ENCODE measurements at regions not wholly inside any gene's neighbourhood (a gene's known extent, or its start where the extent isn't known, plus 50 kb on each side); places are given as distances from the start of the nearest gene placed in this dataset.

DNA sequence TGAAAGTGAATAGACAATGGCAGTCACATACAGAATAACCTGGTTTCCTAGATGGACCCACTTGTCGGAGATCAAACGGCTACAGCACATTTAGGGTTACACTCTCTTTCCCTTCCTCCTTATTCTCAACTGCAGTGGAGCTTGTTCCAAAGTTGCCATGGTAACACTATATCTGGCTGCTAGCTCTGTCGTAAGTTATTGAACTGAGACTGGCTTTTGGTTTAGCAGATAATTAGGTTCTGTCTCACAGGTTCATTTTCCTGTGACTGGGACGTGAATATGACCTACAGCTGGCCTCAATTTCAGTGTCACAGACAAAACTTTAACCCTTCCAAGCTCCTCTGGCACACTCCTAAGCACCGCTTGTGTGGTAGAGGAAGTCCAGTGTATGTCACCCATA, 875.8 kb downstream of the USP25 start:
- in situ Hi-C loops (cut with MboI; ENCODE audit: low pct_unique_long_range_greater_than_20kb, low sequenced_read_pairs, unreplicated experiment) = no loop called here
- TF ChIP-seq, protein P1, sequence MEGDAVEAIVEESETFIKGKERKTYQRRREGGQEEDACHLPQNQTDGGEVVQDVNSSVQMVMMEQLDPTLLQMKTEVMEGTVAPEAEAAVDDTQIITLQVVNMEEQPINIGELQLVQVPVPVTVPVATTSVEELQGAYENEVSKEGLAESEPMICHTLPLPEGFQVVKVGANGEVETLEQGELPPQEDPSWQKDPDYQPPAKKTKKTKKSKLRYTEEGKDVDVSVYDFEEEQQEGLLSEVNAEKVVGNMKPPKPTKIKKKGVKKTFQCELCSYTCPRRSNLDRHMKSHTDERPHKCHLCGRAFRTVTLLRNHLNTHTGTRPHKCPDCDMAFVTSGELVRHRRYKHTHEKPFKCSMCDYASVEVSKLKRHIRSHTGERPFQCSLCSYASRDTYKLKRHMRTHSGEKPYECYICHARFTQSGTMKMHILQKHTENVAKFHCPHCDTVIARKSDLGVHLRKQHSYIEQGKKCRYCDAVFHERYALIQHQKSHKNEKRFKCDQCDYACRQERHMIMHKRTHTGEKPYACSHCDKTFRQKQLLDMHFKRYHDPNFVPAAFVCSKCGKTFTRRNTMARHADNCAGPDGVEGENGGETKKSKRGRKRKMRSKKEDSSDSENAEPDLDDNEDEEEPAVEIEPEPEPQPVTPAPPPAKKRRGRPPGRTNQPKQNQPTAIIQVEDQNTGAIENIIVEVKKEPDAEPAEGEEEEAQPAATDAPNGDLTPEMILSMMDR (IDR thresholded peaks at IDR 0.05; ENCODE audit: extremely low read depth, insufficient read depth, missing control alignments) = no peak

GRCh38 chr21:16606271-16606670, 876.5 kb downstream of the USP25 start:
- in situ Hi-C loops (cut with MboI; ENCODE audit: low pct_unique_long_range_greater_than_20kb, low sequenced_read_pairs, unreplicated experiment) = no loop called here
- DNase-seq (ENCODE audit: low spot score) = no peak
- TF ChIP-seq, protein P1 (IDR thresholded peaks at IDR 0.05; ENCODE audit: extremely low read depth, insufficient read depth, missing control alignments) = no peak

More for the DNA sequence above, 875.8 kb downstream of the USP25 start:
- DNase-seq (ENCODE audit: low spot score) = no peak

DNA sequence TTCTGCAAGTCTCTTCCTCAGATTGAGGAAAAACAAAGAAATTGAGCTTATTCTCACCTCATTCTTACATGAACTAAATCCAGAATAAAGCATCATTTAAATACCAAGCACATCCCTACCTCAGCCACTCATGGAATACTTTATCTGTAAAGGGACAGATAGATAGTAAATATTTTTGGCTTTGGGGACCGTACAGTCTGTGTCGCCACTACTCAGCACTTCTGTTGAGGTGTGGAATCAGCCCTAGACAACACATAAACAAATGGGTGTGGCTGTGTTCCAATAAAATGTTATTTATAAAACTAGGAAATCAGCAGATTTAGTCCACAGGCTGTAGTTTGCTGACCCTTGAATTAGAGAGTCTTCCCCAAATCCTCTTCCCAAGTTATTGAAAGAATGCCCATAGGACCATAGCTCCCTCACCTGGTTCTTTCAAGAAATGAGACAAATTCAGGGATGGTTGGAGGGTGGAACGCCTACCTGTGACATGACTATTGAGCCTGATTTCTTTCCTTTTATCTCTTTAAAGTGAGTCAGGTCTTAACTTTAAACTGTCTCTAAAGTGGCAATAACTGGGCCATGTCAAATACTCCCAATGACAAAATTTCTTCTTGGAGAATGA, 878.5 kb downstream of the USP25 start:
- in situ Hi-C loops (cut with MboI; ENCODE audit: low pct_unique_long_range_greater_than_20kb, low sequenced_read_pairs, unreplicated experiment) = no loop called here
- TF ChIP-seq, protein P1 (IDR thresholded peaks at IDR 0.05; ENCODE audit: extremely low read depth, insufficient read depth, missing control alignments) = no peak
- DNase-seq (ENCODE audit: low spot score) = no peak

DNA sequence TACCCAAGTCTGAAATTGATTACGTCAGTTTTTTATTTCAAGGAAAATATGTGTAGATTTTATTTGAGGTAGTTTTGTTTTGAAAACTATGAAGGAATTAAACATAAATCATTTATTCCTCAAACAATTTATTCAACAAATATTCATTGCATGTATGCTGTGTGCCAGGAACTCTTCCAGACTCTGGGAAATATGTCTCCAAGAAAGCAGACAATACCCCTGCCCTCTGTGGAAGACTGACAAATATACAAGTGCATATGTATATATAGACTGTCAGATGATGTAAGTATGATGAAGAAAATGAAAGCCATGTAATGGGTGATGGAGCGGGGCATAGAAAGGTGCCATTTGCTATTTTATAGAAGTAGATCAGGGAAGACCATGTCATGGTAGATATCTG, 889.5 kb downstream of the USP25 start:
- DNase-seq (ENCODE audit: low spot score) = no peak
- in situ Hi-C loops (cut with MboI; ENCODE audit: low pct_unique_long_range_greater_than_20kb, low sequenced_read_pairs, unreplicated experiment) = no loop called here
- TF ChIP-seq, protein P1 (IDR thresholded peaks at IDR 0.05; ENCODE audit: extremely low read depth, insufficient read depth, missing control alignments) = no peak

GRCh38 chr21:16620786-16621320, 891.1 kb downstream of the USP25 start:
- no peak for DNase-seq (ENCODE audit: low spot score)
- in situ Hi-C loops (cut with MboI; ENCODE audit: low pct_unique_long_range_greater_than_20kb, low sequenced_read_pairs, unreplicated experiment) = no loop called here
- TF ChIP-seq, protein P1 (IDR thresholded peaks at IDR 0.05; ENCODE audit: extremely low read depth, insufficient read depth, missing control alignments) = no peak

GRCh38 chr21:16624479-16625118, 888.2 kb upstream of the CXADR start:
- no peak for DNase-seq (ENCODE audit: low spot score)
- in situ Hi-C loops (cut with MboI; ENCODE audit: low pct_unique_long_range_greater_than_20kb, low sequenced_read_pairs, unreplicated experiment) = no loop called here
- TF ChIP-seq, protein P1 (IDR thresholded peaks at IDR 0.05; ENCODE audit: extremely low read depth, insufficient read depth, missing control alignments) = no peak
